HG03280 (cell line): ENCODE measurements at regions not wholly inside any gene's neighbourhood (a gene's known extent, or its start where the extent isn't known, plus 50 kb on each side); places are given as distances from the start of the nearest gene placed in this dataset.
"Not testable (repeated sequence)": the region's sequence is repeated elsewhere in the genome, so short reads cannot be mapped to it uniquely, and the experiment has no call there.

Experiments used
- ATAC-seq: cut with Tn5 transposase; IDR thresholded peaks from one replicate; pipeline ENCODE4 v1.9.1; 2021; ENCODE audit warnings: mild to moderate bottlenecking, moderate library complexity; ENCODE audit not compliant: unreplicated experiment

DNA sequence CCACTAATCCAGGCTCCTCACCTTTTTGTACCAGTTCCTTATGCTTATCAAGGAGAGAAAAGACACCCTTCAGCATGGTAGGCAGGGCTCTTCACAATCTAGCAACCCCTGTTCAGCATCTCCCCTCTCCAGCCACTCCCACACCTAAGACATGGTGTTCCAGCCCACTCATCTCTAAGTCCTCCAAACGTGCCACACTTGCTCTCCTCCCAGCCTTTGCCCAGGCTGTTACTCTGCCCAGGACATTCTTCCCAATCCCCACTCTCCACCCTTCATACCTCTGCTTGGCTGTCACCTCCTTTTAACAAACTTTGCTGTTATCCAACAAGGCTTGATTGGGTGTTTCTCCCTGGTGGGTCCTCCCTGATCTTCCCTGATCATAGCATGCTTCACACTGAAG, 270.6 kb upstream of the CHAC2 start:
- ATAC-seq, result no peak

DNA sequence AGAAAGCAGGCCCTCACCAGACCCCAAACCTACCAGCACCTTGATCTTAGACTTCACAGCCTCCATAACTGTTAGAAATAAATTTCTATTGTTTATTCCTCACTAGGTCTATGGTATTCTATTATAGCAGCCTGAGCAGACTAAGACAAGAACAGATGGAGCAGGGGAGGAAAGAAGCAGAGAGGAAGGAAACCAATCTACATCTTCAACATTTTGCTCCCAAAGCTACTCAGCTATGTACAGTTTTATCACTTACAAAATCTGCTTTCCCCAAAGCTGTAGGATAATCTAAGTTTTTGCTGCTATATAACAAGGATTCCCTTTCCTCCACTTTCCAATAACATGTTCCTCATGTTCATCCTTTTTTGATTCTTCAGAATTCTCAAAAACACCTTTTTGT, 274.4 kb upstream of the CHAC2 start:
- no peak for ATAC-seq

DNA sequence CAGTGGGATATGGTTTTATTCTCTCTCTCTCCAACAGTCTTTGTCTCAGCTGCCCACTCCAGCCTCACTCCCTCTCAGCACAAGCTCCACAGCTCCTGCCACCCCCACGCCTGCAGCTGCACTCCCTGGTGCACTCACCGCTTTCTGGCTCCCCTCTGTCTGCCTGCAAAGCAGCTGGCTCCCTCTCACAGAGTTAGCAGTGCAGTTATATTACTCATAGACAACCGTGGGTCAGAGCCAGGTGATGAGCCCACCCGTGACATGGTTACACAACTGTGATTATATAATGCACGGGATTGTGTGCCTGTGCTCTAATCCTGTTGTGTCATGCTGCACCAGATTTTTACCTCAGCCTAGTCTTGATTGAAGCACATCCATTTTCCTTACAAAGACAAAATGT, 276.9 kb upstream of the CHAC2 start:
- no peak for ATAC-seq

DNA sequence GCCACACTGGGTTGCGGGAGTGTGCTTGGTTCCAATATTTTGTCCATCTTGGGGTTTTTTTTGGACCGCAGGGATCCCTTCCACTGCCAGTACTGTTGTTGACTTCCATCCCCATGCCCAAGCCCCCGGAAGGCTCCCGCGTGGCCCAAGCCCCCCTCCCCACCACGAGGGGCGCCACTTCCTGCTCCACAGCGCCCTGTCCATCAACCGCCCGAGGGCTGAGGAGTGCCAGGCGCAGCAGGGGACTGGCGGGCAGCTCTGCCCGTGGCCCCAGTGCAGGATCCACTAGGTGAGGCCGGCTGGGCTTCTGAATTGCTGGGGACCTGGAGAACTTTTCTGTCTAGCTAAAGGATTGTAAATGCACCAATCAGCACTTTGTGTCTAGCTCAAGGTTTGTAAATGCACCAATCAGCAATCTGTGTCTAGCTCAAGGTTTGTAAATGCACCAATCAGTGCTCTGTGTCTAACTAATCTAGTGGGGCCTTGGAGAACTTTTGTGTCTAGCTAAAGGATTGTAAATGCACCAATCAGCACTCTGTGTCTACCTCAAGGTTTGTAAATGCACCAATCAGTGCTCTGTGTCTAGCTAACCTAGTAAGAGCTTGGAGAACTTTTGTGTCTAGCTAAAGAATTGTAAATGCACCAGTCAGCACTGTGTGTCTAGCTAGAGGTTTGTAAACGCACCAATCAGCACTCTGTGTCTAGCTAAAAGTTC, 281.3 kb upstream of the CHAC2 start:
- ATAC-seq, result not testable (repeated sequence)

DNA sequence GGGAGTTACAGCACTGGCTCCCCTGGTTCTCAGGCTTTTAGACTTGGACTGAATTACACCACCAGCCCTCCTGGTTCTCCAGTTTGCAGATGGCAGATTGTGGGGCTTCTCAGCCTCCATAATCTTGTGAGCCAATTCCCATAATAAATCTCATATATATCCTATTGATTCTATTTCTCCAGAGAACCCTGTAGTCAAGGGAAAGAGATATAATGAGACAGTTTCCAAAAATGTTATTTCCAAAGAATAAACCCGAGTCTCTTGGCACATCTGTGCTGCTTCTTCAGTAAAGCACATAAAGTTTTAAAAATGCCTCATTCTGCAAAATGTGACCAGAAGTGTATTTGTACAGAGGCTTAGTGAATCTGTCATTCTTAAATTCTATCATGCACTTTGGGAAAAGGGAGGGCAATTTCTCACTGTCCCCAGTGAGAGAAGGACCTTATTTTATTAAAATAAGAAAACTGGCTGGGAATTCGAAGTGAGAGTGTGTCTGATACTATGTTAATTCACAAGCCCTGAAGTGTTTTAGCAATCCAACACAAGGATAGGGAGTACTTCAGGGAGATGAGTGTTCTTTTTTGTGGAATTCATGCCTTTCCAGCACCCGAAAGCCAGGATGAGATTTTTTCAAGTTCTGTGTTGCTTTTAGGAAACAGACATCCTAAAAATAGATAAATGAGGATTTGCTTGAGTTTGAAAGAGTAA, 282.4 kb upstream of the CHAC2 start:
- no peak for ATAC-seq

DNA sequence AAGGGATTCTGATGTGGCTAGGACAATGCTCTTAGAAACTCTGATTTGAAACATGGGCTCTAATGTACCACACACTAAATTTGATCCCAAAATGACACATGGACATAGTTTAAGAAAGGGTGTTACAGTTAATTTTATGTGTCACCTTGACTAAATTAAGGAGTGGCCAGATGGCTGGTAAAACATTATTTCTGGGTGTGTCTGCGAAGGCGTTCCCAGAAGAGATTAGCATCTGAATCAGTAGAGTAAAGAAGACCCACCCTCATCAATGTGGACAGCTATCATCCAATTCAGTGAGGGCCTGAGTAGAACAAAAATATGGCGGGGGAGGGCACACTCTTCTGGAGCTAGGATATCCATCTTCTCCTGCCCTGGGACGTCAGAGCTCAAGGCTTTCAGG, 283.1 kb upstream of the CHAC2 start:
- ATAC-seq, result no peak

DNA sequence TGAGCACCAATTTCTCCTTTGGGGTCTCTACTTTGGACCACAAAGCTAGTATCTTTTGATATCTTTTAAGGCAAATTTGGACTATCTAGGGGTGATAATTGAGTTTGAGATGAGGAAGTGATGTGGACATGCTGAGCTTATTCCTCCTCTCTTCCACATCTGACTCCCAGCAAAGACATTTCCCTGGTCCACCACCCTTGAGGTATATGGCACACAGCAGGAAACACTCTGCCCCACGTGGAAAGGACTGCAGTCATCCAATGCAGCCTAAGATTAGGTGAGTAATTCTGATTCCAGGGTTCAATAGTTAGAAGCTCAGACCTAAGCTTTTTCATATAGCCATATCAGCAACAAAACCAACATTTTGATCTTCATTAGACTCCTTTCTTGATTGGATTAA, 290.1 kb upstream of the CHAC2 start:
- no peak for ATAC-seq

DNA sequence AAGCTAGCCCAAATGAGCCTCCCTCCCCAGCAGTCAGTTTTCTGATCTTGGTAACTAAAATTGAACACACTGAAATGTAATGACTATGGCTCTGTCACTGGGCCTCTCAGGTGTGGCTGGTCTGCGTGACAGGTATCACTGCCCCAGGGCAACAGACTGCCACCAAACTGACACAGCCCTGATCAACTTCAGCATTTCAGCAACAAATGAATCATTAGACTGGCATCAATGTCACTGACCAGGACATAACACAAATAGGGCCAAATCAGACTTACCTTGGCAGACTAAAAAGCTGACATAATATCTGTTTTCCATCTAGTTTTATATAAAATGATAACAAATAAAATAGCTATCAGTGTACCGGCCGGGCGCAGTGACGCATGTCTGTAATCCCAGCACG, 290.8 kb upstream of the CHAC2 start:
- no peak for ATAC-seq

DNA sequence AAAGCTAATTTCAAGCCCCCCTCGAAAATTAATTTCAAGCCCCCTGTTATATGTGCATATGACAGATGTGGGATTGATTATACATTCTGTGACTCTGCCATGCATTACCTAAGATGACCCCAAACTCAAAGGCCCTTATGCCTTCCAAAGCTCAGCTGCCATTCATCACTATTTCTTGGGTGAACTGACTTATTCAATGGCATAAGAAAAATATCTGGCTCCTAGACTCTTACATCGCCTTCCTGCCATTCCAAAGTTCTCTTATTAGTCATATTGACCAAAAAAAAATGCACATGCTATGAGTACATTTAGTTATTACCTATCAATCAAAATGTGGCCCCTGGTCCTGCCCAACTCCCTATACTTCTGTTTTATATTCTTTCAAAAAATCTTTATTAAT, 291.8 kb upstream of the CHAC2 start:
- no peak for ATAC-seq

DNA sequence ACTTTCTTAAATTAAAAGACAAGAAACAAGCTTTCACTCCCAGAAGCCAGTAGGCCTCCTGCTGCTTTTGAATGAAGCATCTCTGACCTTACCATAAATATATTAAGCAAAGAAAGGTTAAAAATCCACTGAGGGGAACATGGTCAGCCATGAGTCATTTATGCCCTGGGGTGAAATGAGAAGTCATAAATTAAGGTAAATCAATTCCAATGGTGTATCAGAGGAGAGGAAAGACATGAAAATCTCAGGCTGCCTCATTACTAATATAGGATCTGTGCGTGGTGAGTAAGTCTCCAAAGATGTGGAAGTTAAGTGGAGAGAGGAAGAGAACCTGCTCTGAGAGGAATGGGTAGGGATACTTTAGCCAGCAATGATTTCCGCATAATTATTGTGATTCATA, 292.3 kb upstream of the CHAC2 start:
- no peak for ATAC-seq

DNA sequence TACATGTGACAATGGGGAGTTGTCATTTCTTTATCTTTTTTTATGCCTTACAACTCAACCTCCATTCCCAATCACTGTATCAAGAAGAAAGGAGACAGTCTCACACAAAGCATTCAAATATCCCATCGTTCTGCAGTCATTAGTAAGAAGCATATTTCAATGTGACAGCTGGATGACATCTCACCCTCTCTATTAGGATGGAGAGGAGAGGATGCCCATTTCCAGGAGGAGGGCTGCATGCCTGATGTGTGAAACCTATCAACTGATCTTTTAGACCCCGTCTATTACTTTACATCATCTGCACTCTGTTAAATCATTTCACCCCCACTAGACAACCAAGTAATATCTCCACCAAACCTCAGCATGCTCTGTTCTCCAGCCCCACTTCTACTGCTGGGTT, 292.7 kb upstream of the CHAC2 start:
- no peak for ATAC-seq

DNA sequence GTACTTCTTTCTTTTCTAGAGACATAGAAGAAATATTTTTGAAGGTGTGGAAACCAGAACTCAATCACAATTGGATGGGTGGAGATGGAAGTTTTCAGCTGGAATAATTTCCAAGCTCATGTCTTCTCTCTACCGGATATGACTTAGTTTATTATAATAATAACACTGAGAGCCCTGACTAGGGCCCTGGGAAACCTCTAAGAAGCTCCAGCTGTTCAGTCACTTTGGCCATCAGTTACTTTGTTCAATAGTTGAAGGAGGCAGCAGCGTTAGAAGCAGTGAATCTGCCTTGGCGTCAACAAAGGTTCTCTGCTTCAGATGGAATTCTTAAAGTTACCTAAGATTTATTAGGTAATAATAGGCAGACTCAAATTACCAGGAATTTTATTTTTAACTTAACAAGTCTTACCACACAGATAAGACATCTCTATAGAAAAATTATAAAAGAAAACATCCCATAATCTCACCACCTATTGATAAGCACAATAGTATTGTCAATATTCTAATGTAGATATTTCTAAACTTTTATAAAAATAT, 293.8 kb upstream of the CHAC2 start:
- ATAC-seq, result no peak

DNA sequence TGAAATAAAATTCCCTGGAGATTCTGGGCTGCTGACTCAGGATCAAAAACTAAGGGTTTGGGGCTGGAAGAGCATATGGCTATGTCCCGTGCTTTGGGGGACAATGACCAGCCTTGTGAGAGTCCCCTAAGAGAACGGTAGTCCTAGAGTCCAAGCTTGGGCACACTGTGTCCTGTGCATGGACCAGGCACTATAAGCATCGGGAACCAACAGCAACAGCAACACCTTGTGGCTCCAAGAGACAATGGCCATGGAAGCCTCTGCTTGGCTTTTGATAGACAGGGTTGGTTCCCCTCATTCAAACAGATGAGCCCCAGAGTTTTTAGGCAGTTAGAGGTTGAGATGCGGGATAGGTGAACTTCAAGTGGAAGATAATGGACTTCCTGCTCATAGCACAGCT, 294.4 kb upstream of the CHAC2 start:
- ATAC-seq, result no peak

DNA sequence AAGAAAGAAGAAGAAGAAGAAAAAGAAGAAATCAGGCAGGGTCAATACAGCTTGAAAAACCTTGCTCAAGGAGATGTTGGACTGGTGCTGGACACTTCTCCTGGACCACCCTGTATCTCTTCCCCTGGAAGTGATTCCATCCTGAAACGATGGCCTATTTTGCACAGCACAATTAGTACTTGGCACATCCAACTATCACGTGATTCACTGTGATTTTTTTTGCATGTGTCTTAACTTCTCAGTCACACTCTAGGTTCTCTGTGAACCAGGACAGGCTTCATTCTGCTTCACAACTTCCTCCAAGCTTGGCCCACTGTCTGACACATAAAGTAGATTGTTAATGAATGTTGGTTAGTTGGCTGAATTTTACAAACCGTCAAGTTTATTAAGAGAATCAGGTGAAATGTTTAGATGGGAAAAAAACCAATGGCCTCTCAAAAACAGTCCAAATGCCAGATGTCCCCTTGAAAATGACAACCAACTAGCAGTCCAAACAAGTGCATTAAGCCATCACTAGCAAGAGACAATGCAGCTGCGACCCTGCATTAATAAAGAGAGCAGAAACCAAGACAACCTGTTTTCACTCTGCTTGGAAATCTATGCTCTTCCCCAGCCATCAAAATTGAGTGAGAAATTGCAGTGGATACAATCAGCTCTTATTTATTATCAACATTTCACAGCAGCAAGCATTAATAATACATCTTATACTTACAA, 300.0 kb upstream of the CHAC2 start:
- ATAC-seq, result no peak

DNA sequence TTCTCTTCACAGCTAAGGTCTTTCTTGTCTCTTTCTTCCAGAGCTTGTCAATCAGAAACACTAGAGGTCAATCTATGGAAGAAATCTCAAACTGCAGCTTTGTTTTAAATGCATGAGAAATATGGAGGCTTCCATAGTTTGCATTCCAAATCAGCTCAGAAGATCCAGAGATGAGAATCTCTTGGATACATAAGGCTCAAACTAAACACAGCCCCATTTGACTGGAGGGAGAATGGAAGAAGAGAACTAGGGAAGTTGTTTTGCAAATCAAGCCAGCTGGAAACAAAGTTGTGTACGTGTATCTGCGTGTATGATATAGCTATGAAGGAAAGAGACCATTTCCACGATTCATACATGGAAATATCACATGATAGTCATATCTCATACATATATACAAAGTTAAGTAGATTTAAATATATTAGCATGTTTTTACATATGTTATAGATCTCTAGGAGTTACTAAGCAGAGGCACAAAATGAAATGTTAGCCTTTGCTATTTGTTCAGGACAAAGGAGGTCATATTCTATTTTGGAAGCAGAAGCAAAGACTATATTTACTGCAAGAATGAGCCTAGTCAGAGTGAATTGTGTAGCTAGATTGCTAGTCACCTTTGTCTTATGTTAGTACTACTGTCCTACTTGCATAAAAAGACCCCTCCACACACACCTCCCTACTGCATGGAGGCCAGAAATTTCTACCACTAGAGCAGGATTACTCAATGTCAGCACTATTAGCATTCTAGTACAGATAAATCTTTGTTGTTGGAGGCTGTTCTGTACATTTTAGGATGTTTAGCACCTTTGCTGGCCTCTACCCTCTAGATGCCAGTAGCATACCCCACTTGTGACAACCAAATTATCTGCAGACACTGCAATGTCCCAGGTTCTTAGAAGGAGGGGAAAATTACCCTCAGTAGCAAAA, 303.5 kb upstream of the CHAC2 start:
- no peak for ATAC-seq

DNA sequence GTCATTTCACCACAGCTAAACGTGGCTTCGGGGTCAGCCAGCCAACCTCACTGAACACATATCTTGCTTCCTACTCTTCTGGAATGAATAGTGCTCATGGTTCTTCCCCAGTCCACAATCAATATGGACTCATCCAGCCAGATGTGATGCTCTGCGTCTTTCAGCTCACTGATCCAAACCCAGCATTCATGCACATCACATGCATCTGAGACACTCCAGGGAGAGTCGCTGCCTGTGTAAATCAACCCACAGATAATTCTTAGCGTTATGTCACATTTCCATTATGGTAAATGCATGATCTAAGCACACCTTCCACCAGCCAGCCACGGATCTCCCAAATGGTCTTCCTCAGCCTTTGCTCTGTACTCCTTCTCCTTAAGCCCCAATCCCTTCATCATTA, 306.7 kb upstream of the CHAC2 start:
- ATAC-seq, result no peak

DNA sequence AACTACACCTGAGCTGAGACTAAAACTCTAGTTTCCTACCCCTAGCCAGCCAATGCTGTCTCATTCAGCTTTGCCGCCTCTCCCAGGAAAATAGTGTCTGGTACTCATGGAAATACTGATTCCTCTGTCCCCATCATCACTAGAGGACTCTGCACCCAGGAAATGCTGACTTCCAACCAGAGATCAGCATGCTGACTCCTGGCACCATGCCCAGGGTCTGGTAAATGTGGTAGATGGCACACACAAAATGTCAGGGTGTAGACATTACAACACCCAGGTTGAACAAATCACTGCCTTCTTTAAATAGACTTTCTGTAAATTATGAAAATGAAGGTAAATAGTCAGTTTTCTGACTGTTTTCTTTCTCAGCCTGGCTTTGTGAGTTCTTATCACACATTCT, 307.3 kb upstream of the CHAC2 start:
- no peak for ATAC-seq

DNA sequence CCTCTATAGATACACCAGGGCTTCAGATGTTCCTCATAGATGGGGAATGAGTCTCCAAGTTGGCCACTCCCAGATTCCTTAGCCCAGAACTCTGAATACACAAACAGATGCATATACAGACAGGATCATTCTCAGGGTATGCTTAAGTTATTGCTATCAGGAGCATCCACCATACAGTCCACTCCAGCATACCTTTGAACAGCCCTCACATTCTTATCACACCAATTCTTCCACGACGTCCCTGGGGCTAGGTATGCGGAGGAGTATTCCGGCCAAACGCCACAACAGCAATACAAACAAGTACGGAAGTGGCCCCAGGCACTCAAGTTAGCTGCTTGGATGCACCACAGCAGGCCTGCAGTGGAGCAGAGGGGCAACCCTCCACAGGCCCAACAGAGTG, 312.5 kb upstream of the CHAC2 start:
- no peak for ATAC-seq

DNA sequence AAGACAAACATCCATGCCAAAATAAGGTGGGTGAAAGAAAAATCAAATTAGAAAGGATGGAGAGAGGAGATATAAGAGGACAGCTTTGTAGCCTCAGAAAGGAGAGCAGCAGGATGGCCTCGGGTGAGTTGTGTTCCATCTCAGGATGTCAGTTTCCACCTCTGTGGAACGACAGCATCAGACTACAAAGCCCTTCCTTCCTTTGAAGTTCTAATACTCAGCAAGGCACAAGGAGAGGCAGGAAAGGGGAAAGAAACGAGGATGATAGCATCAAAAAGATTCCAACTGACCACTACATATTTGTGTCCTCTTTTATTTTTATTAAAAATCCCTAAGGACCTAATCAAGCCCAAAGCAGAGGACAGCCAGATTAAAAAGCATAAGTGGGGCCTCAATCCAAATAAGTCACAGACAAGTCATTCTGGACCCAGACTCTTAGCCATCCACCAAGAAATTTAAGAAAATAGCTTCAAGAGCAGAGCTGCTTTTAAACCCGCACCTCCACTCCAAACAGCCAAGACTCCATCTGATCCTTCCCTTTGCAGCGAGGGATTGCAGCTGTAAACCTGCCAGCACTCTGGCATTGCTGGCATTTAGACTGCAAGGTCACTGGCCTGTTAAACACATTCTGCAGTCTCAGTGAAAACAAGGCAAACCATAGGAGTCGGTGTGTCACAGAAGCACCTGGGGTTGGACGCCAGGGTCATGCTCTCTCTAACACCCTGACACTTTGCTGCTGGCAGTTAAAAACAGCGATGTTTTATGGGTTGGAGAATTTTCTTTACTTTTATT, 314.5 kb upstream of the CHAC2 start:
- no peak for ATAC-seq

DNA sequence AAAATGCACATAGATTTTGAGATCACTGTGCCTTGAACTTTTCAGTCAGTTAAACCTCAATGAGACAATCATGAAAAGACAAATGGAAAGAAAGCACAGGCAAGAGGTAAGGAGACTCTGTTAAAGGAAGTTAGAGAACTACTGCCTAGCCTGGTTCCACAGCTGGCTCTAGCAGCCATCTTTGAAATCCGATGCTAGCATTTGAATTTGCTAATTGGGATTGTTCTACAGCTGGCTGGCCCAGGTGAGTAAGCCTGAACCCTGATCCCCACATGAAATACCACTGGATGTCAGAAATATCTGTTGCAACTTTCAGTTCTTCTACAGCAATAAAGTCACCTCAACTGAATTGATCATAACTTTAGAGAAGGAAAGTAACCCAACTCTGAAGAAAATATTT, 315.2 kb upstream of the CHAC2 start:
- no peak for ATAC-seq
